ENCODE measurements at regions not wholly inside any gene's neighbourhood (a gene's known extent, or its start where the extent isn't known, plus 50 kb on each side); places are given as distances from the start of the nearest gene placed in this dataset.

- no peak for DNase-seq
These were observed 51.2 kb upstream of the C1QTNF7 start for GRCh38 chr4:15376594-15376993.
